ENCODE measurements at regions not wholly inside any gene's neighbourhood (a gene's known extent, or its start where the extent isn't known, plus 50 kb on each side); places are given as distances from the start of the nearest gene placed in this dataset.

DNA sequence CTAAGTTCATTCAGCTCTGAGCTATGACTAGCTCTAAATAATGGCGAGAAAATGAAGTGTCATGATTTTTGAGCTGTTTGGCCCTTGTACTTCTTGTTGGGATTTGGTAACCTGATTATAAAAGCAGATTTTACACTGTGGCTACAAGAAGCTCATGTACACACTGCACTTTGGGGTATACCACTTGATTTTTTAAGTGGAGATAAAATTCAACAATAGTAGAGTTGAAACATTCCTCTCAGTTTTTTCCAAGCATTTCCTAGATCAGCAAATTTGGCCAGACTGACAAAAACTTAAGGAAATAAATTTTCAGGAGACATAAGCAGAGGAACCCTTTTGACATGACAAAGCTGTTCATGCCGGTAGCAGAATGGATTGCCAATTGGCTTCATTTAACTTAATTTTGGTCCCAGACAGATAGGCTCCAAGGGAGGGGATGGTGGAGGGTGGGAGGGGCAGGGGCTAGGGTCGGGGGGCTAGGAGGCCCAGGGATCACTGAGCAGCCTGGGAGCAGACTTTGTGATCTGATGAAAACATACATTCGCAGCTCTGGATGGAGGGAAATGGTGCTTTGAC is 575.9 kb downstream of the METTL15 start:
- Histone ChIP-seq H3K4me3 (ENCODE audit: low read depth, low read length) (no peak overlapping the region), H4K8ac (ENCODE audit: low read depth, low read length) (no peak overlapping the region), H3K23ac (ENCODE audit: low read length) (no peak overlapping the region), H4K91ac (ENCODE audit: low read depth, low read length) (no peak overlapping the region), H3K27me3 (ENCODE audit: insufficient read depth, low read length) (no peaks in the 10 kb centered on the region), H2AK5ac (ENCODE audit: low read length) (no peak overlapping the region), H3K4ac (ENCODE audit: low read depth, low read length) (no peak overlapping the region), H3K9ac (ENCODE audit: low read length) (no peak overlapping the region), H3K18ac (ENCODE audit: low read length) (no peak overlapping the region), H3K4me1 (ENCODE audit: control insufficient read depth in 1 of 2, insufficient read depth in 2 of 2, low read length in 2 of 2) (no peaks in the 10 kb centered on the region), H3K27ac (ENCODE audit: low read depth, low read length) (no peak overlapping the region), H4K12ac (ENCODE audit: low read depth, low read length) (no peak overlapping the region), H2BK120ac (ENCODE audit: insufficient read depth, low read length, poor library complexity) (no peak overlapping the region), H3K14ac (ENCODE audit: low read length) (no peak overlapping the region), H3K9me3 (ENCODE audit: insufficient read depth, low read depth, low read length) (no peaks in the 10 kb centered on the region), H2BK5ac (ENCODE audit: low read depth, low read length, poor library complexity) (no peak overlapping the region), H3K4me2 (ENCODE audit: low read length) (no peak overlapping the region), H3K36me3 (ENCODE audit: control insufficient read depth in 1 of 2, insufficient read depth in 2 of 2, low read length in 2 of 2) (no peaks in the 10 kb centered on the region), H3K79me1 (ENCODE audit: low read length) (no peaks in the 10 kb centered on the region), H2AFZ (ENCODE audit: insufficient read depth, low read length, poor library complexity) (no peak overlapping the region), H3K79me2 (ENCODE audit: control insufficient read depth, insufficient read depth, low read length, poor library complexity) (no peaks in the 10 kb centered on the region), H2BK12ac (ENCODE audit: low read length) (no peak overlapping the region)
- no CpG with 5 or more reads among the region's 4 CpGs for WGBS (ENCODE audit: extremely low coverage, insufficient coverage, insufficient read length)
- DNase-seq, result no peak

- no peak overlapping the region for H3K14ac ChIP-seq (ENCODE audit: low read length)
- no peaks in the 10 kb centered on the region for H3K79me1 ChIP-seq (ENCODE audit: low read length)
- no peak for DNase-seq
- WGBS (ENCODE audit: extremely low coverage, insufficient coverage, insufficient read length), result no CpG with 5 or more reads among the region's 3 CpGs
- no peak overlapping the region for H3K4me2 ChIP-seq (ENCODE audit: low read length)
- H3K9ac ChIP-seq (ENCODE audit: low read length), result no peak overlapping the region
- H3K9me3 ChIP-seq (ENCODE audit: insufficient read depth, low read depth, low read length), result no peaks in the 10 kb centered on the region
- H3K27me3 ChIP-seq (ENCODE audit: insufficient read depth, low read length), result no peaks in the 10 kb centered on the region
- no peaks in the 10 kb centered on the region for H3K79me2 ChIP-seq (ENCODE audit: control insufficient read depth, insufficient read depth, low read length, poor library complexity)
- no peak overlapping the region for H2BK5ac ChIP-seq (ENCODE audit: low read depth, low read length, poor library complexity)
- no peak overlapping the region for H4K12ac ChIP-seq (ENCODE audit: low read depth, low read length)
- H3K4me1 ChIP-seq (ENCODE audit: control insufficient read depth in 1 of 2, insufficient read depth in 2 of 2, low read length in 2 of 2), result no peaks in the 10 kb centered on the region
- H2AFZ ChIP-seq (ENCODE audit: insufficient read depth, low read length, poor library complexity), result no peak overlapping the region
- no peak overlapping the region for H2BK12ac ChIP-seq (ENCODE audit: low read length)
- H2AK5ac ChIP-seq (ENCODE audit: low read length), result no peak overlapping the region
- no peak overlapping the region for H4K91ac ChIP-seq (ENCODE audit: low read depth, low read length)
- no peak overlapping the region for H2BK120ac ChIP-seq (ENCODE audit: insufficient read depth, low read length, poor library complexity)
- H3K4me3 ChIP-seq (ENCODE audit: low read depth, low read length), result no peak overlapping the region
- no peak overlapping the region for H3K23ac ChIP-seq (ENCODE audit: low read length)
- no peak overlapping the region for H3K4ac ChIP-seq (ENCODE audit: low read depth, low read length)
- H3K18ac ChIP-seq (ENCODE audit: low read length), result no peak overlapping the region
- H3K27ac ChIP-seq (ENCODE audit: low read depth, low read length), result no peak overlapping the region
- no peak overlapping the region for H4K8ac ChIP-seq (ENCODE audit: low read depth, low read length)
- no peaks in the 10 kb centered on the region for H3K36me3 ChIP-seq (ENCODE audit: control insufficient read depth in 1 of 2, insufficient read depth in 2 of 2, low read length in 2 of 2)
Observed at GRCh38 chr11:28679795-28680468, 571.7 kb downstream of the METTL15 start.

GRCh38 chr11:28677721-28678120 is 569.5 kb downstream of the METTL15 start:
- Histone ChIP-seq H3K9me3 (ENCODE audit: insufficient read depth, low read depth, low read length) (no peaks in the 10 kb centered on the region), H2BK12ac (ENCODE audit: low read length) (no peak overlapping the region), H3K23ac (ENCODE audit: low read length) (no peak overlapping the region), H2BK120ac (ENCODE audit: insufficient read depth, low read length, poor library complexity) (no peak overlapping the region), H4K91ac (ENCODE audit: low read depth, low read length) (no peak overlapping the region), H3K4me1 (ENCODE audit: control insufficient read depth in 1 of 2, insufficient read depth in 2 of 2, low read length in 2 of 2) (peaks cover 0 to 2% of the 10 kb centered on the region in 2 experiments), H3K9ac (ENCODE audit: low read length) (no peak overlapping the region), H3K4ac (ENCODE audit: low read depth, low read length) (no peak overlapping the region), H3K36me3 (ENCODE audit: control insufficient read depth in 1 of 2, insufficient read depth in 2 of 2, low read length in 2 of 2) (no peaks in the 10 kb centered on the region), H2AK5ac (ENCODE audit: low read length) (no peak overlapping the region), H3K79me2 (ENCODE audit: control insufficient read depth, insufficient read depth, low read length, poor library complexity) (no peaks in the 10 kb centered on the region), H3K4me3 (ENCODE audit: low read depth, low read length) (no peak overlapping the region), H4K8ac (ENCODE audit: low read depth, low read length) (no peak overlapping the region), H3K27ac (ENCODE audit: low read depth, low read length) (no peak overlapping the region), H3K79me1 (ENCODE audit: low read length) (no peaks in the 10 kb centered on the region), H2AFZ (ENCODE audit: insufficient read depth, low read length, poor library complexity) (no peak overlapping the region), H3K18ac (ENCODE audit: low read length) (no peak overlapping the region), H2BK5ac (ENCODE audit: low read depth, low read length, poor library complexity) (no peak overlapping the region), H4K12ac (ENCODE audit: low read depth, low read length) (no peak overlapping the region), H3K27me3 (ENCODE audit: insufficient read depth, low read length) (no peaks in the 10 kb centered on the region), H3K4me2 (ENCODE audit: low read length) (no peak overlapping the region), H3K14ac (ENCODE audit: low read length) (no peak overlapping the region)
- no CpG with 5 or more reads among the region's 1 CpG for WGBS (ENCODE audit: extremely low coverage, insufficient coverage, insufficient read length)
- no peak for DNase-seq

DNA sequence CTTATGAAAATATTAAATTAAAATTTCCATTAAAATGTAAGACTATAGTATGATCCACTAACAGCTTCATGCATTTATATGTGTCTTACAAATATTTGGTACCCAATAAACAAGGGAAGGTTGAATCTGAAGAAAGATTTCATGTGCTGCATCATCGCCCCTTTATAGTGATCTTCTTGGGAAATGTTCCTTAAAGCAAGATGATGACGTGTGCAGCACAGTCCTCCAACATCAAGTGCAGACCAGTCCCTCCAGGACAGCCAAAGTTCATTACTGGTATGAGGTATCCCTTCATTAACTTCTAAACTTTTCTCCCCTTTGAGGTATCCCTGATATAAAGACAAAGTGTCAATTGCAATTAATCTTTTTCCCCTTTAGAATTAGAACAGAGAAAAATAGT is 567.0 kb downstream of the METTL15 start:
- Histone ChIP-seq H2BK5ac (ENCODE audit: low read depth, low read length, poor library complexity) (no peak overlapping the region), H3K4me3 (ENCODE audit: low read depth, low read length) (no peak overlapping the region), H2BK120ac (ENCODE audit: insufficient read depth, low read length, poor library complexity) (no peak overlapping the region), H3K14ac (ENCODE audit: low read length) (no peak overlapping the region), H3K9me3 (ENCODE audit: insufficient read depth, low read depth, low read length) (no peaks in the 10 kb centered on the region), H4K8ac (ENCODE audit: low read depth, low read length) (no peak overlapping the region), H3K79me2 (ENCODE audit: control insufficient read depth, insufficient read depth, low read length, poor library complexity) (no peaks in the 10 kb centered on the region), H3K9ac (ENCODE audit: low read length) (no peak overlapping the region), H4K12ac (ENCODE audit: low read depth, low read length) (no peak overlapping the region), H3K4me2 (ENCODE audit: low read length) (no peak overlapping the region), H3K4me1 (ENCODE audit: control insufficient read depth in 1 of 2, insufficient read depth in 2 of 2, low read length in 2 of 2) (peaks cover 0 to 2% of the 10 kb centered on the region in 2 experiments), H2BK12ac (ENCODE audit: low read length) (no peak overlapping the region), H2AK5ac (ENCODE audit: low read length) (no peak overlapping the region), H2AFZ (ENCODE audit: insufficient read depth, low read length, poor library complexity) (no peak overlapping the region), H3K36me3 (ENCODE audit: control insufficient read depth in 1 of 2, insufficient read depth in 2 of 2, low read length in 2 of 2) (no peaks in the 10 kb centered on the region), H4K91ac (ENCODE audit: low read depth, low read length) (no peak overlapping the region), H3K4ac (ENCODE audit: low read depth, low read length) (no peak overlapping the region), H3K27ac (ENCODE audit: low read depth, low read length) (no peak overlapping the region), H3K23ac (ENCODE audit: low read length) (no peak overlapping the region), H3K27me3 (ENCODE audit: insufficient read depth, low read length) (no peaks in the 10 kb centered on the region), H3K79me1 (ENCODE audit: low read length) (no peaks in the 10 kb centered on the region), H3K18ac (ENCODE audit: low read length) (no peak overlapping the region)
- no peak for DNase-seq
- WGBS (ENCODE audit: extremely low coverage, insufficient coverage, insufficient read length), result no CpG with 5 or more reads among the region's 2 CpGs

All from trophoblast cell (in vitro differentiated cells and primary cell).